Neutrophil (primary cell): ENCODE measurements at regions not wholly inside any gene's neighbourhood (a gene's known extent, or its start where the extent isn't known, plus 50 kb on each side); places are given as distances from the start of the nearest gene placed in this dataset.

Experiments
- H3K27ac ChIP-seq: fragments of 200-600 bp; sonication (generic); 2 replicates; pipeline ENCODE4 v1.5.1; 2016; ENCODE audit warnings: mild to moderate bottlenecking, moderate library complexity
- H3K27me3 ChIP-seq: fragments of 200-600 bp; sonication (generic); 2 replicates; pipeline ENCODE4 v1.6.0; 2016; ENCODE audit warnings: mild to moderate bottlenecking
- H3K36me3 ChIP-seq: fragments of 200-600 bp; sonication (generic); 2 replicates; pipeline ENCODE4 v1.5.1; 2017
- H3K4me1 ChIP-seq, 2 experiments: fragments of 200-600 bp in 1 of 2; sonication (generic) in 1 of 2; 1 replicate in 1 of 2; 2 replicates in 1 of 2; pipeline versions ENCODE4 v1.5.1 to v1.6.1; 2013 to 2016; ENCODE audit warnings: low read depth in 1 of 2, low read length in 1 of 2, mild to moderate bottlenecking in 1 of 2, moderate library complexity in 1 of 2; ENCODE audit not compliant: control insufficient read depth in 1 of 2, insufficient read depth in 1 of 2
- H3K4me3 ChIP-seq, 2 experiments: fragments of 200-600 bp in 1 of 2; sonication (generic) in 1 of 2; 1 replicate in 1 of 2; 2 replicates in 1 of 2; pipeline ENCODE4 v1.5.1; 2013 to 2016; ENCODE audit warnings: low read depth in 1 of 2, low read length in 1 of 2, mild to moderate bottlenecking in 1 of 2, moderate library complexity in 1 of 2
- H3K9me3 ChIP-seq: fragments of 200-600 bp; sonication (generic); 2 replicates; pipeline ENCODE4 v1.5.1; 2016
- CTCF ChIP-seq: fragments of 200-600 bp; sonication (generic); IDR thresholded peaks from 2 replicates; pipeline ENCODE4 v1.5.1; 2016; ENCODE audit warnings: antibody characterized with exemption

- Histone ChIP-seq H3K4me1 (no peaks in the 10 kb centered on the region), H3K36me3 (no peaks in the 10 kb centered on the region), H3K9me3 (no peaks in the 10 kb centered on the region), H3K27me3 (peaks cover 3% of the 10 kb centered on the region), H3K27ac (no peak overlapping the region), H3K4me3 (no peak overlapping the region)
- no peak for TF ChIP-seq CTCF
Measured at GRCh38 chr9:96169484-96169883, 132.5 kb downstream of the HSD17B3 start.

GRCh38 chr9:96168882-96169281 is 133.1 kb downstream of the HSD17B3 start:
- Histone ChIP-seq H3K9me3 (no peaks in the 10 kb centered on the region), H3K4me3 (no peak overlapping the region), H3K27ac (no peak overlapping the region), H3K36me3 (no peaks in the 10 kb centered on the region), H3K4me1 (no peaks in the 10 kb centered on the region), H3K27me3 (no peaks in the 10 kb centered on the region)
- TF ChIP-seq CTCF, result no peak

- TF ChIP-seq CTCF, result no peak
- Histone ChIP-seq H3K27ac (no peak overlapping the region), H3K4me3 (no peak overlapping the region), H3K27me3 (no peaks in the 10 kb centered on the region), H3K4me1 (no peaks in the 10 kb centered on the region), H3K9me3 (no peaks in the 10 kb centered on the region), H3K36me3 (no peaks in the 10 kb centered on the region)
Measured at GRCh38 chr9:96167011-96167410, 135.0 kb downstream of the HSD17B3 start.

DNA sequence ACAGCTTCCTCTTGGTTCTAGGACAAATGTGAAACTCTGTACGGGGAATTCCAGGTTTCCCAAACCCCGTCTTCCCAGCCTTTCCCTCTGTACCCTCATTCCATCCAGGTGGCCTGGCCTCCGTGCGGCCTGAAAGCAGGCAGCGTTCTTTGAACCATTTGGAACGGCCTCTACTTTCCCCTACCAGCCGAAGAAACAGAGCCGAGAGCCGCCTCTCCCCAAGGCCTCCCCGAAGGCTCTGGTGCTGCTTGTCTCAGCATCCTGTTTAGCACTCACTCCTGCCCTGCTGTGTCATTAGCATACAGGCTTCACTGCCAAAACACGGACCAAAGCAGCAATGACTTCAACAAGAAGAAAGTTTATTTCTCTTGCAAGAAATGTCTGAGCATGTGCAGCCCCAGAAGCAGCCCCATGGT is 137.7 kb downstream of the HSD17B3 start:
- H3K27me3 ChIP-seq, result no peaks in the 10 kb centered on the region
- H3K4me1 ChIP-seq, result no peaks in the 10 kb centered on the region
- no peaks in the 10 kb centered on the region for H3K36me3 ChIP-seq
- H3K9me3 ChIP-seq, result no peaks in the 10 kb centered on the region
- H3K27ac ChIP-seq, result no peak overlapping the region
- no peak for TF ChIP-seq CTCF
- H3K4me3 ChIP-seq, result no peak overlapping the region

DNA sequence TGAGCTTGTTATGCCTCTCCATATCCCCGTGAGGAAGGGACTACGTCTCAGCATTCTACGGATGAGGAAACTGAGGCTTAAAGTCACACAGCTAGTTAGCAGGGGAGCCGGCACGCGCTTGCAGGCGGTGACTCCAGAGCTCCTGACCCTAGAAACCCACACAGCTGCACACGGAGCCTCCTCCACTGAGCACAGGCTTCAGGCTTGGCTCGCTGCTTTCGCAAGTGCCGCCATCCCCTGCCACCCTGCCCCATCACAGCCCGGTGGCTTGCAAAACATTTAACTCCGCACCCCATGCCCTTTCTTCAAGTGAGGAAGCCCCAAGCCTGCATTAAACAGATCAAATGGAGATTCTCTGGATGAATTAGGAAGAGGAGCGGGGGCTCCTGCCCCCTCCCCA is 138.3 kb downstream of the HSD17B3 start:
- TF ChIP-seq CTCF, result no peak
- no peaks in the 10 kb centered on the region for H3K9me3 ChIP-seq
- no peaks in the 10 kb centered on the region for H3K36me3 ChIP-seq
- no peak overlapping the region for H3K27ac ChIP-seq
- no peaks in the 10 kb centered on the region for H3K27me3 ChIP-seq
- no peaks in the 10 kb centered on the region for H3K4me1 ChIP-seq
- H3K4me3 ChIP-seq, result no peak overlapping the region

- H3K36me3 ChIP-seq, result no peaks in the 10 kb centered on the region
- no peaks in the 10 kb centered on the region for H3K27me3 ChIP-seq
- H3K4me3 ChIP-seq, result no peak overlapping the region
- no peak for TF ChIP-seq CTCF
- no peaks in the 10 kb centered on the region for H3K4me1 ChIP-seq
- H3K27ac ChIP-seq, result no peak overlapping the region
- H3K9me3 ChIP-seq, result no peaks in the 10 kb centered on the region
Measured at GRCh38 chr9:96163161-96163560, 138.8 kb downstream of the HSD17B3 start.
